ENCODE measurements at regions not wholly inside any gene's neighbourhood (a gene's known extent, or its start where the extent isn't known, plus 50 kb on each side); places are given as distances from the start of the nearest gene placed in this dataset.

DNA sequence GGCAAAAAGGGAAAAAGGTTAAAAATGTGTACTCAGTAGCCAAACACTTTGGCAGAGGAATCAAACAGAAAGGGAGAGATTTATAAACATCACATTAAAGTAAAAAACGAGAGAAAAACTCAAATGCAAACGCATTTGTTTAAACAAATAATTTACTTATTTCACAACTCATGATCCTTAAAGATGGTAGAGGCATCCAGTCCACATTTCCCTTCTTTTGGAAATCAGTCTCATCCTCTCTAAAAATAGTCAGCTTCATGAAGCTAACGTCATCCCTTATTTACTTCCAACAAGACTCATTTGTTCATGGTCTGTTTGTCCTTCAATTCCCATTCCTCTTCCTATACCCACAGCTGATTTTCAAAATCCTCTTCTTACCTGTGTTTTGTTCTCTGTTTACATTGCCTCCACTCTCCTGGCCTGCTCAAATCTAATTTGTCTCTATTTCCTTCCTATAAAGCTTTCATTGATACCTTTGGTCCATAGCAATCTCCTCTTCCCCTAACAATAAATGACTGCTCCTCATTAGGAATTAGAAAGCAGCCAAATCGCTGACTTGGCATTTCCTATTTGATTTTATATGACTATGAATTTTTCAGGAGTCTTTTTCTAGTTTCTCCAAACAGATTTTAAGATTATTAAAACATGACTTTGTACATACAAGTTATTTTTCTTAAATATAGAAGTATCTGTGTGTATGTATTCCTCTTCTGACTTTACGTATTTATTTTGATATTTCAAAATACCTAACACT lies 805.3 kb downstream of the TLE1 start:
- Histone ChIP-seq H2AFZ (no peak overlapping the region), H3K9me2 (replicated peaks; ENCODE audit: insufficient read depth) (no peaks in the 10 kb centered on the region), H3K4me3 (no peak overlapping the region), H3K9me3 (ENCODE audit: low read depth) (no peaks in the 10 kb centered on the region), H3K4me2 (no peak overlapping the region), H3K4me1 (ENCODE audit: insufficient read depth) (no peaks in the 10 kb centered on the region), H3K79me2 (no peaks in the 10 kb centered on the region), H3K27ac (no peak overlapping the region), H3K36me3 (replicated peaks; ENCODE audit: insufficient read depth, low read depth) (no peaks in the 10 kb centered on the region), H3K27me3 (no peaks in the 10 kb centered on the region), H4K20me1 (ENCODE audit: insufficient read depth, poor library complexity, severe bottlenecking) (no peaks in the 10 kb centered on the region)
- DNase-seq (ENCODE audit: low spot score): no peak
- TF ChIP-seq, protein P1, sequence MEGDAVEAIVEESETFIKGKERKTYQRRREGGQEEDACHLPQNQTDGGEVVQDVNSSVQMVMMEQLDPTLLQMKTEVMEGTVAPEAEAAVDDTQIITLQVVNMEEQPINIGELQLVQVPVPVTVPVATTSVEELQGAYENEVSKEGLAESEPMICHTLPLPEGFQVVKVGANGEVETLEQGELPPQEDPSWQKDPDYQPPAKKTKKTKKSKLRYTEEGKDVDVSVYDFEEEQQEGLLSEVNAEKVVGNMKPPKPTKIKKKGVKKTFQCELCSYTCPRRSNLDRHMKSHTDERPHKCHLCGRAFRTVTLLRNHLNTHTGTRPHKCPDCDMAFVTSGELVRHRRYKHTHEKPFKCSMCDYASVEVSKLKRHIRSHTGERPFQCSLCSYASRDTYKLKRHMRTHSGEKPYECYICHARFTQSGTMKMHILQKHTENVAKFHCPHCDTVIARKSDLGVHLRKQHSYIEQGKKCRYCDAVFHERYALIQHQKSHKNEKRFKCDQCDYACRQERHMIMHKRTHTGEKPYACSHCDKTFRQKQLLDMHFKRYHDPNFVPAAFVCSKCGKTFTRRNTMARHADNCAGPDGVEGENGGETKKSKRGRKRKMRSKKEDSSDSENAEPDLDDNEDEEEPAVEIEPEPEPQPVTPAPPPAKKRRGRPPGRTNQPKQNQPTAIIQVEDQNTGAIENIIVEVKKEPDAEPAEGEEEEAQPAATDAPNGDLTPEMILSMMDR (IDR thresholded peaks at IDR 0.05; ENCODE audit: poor library complexity): no peak
- TF ChIP-seq EZH2 (IDR thresholded peaks at IDR 0.05; ENCODE audit: borderline replicate concordance) (no peak), EZH2phosphoT487 (IDR thresholded peaks at IDR 0.05; ENCODE audit: low read depth, severe bottlenecking, unreplicated experiment) (no peak)
- 55% methylated on average over 5 of the region's 5 CpGs for WGBS (ENCODE audit: low lambda C conversion rate, missing lambda C conversion rate)

DNA sequence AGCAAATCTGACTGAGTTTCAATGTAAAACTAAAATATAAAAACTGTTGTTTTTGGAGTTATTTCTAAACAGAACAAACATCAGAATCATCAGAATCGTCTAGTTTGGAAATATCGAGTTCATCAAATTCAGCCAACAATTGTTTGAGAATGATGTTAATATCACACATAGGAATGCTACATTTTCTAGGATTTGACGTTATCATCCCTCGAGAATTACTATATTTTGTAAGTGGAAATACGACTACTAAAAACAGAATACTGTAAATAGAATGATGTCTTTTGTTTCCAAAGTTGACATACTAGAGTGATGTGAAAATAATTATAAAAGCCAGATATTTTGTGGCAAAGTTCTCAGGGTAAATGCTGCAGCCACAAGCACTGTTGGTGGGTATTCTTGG lies 805.9 kb downstream of the TLE1 start:
- 95% methylated on average over 5 of the region's 5 CpGs for WGBS (ENCODE audit: low lambda C conversion rate, missing lambda C conversion rate)
- no peaks in the 10 kb centered on the region for H3K9me3 ChIP-seq (ENCODE audit: low read depth)
- no peaks in the 10 kb centered on the region for H3K9me2 ChIP-seq (replicated peaks; ENCODE audit: insufficient read depth)
- TF ChIP-seq EZH2phosphoT487 (IDR thresholded peaks at IDR 0.05; ENCODE audit: low read depth, severe bottlenecking, unreplicated experiment) (no peak), EZH2 (IDR thresholded peaks at IDR 0.05; ENCODE audit: borderline replicate concordance) (no peak)
- TF ChIP-seq, protein P1 (IDR thresholded peaks at IDR 0.05; ENCODE audit: poor library complexity): no peak
- no peaks in the 10 kb centered on the region for H3K27me3 ChIP-seq
- no peak overlapping the region for H3K4me2 ChIP-seq
- H3K4me1 ChIP-seq (ENCODE audit: insufficient read depth): no peaks in the 10 kb centered on the region
- no peak overlapping the region for H3K4me3 ChIP-seq
- DNase-seq (ENCODE audit: low spot score): no peak
- H4K20me1 ChIP-seq (ENCODE audit: insufficient read depth, poor library complexity, severe bottlenecking): no peaks in the 10 kb centered on the region
- no peak overlapping the region for H3K27ac ChIP-seq
- no peaks in the 10 kb centered on the region for H3K36me3 ChIP-seq (replicated peaks; ENCODE audit: insufficient read depth, low read depth)
- H2AFZ ChIP-seq: no peak overlapping the region
- H3K79me2 ChIP-seq: no peaks in the 10 kb centered on the region

DNA sequence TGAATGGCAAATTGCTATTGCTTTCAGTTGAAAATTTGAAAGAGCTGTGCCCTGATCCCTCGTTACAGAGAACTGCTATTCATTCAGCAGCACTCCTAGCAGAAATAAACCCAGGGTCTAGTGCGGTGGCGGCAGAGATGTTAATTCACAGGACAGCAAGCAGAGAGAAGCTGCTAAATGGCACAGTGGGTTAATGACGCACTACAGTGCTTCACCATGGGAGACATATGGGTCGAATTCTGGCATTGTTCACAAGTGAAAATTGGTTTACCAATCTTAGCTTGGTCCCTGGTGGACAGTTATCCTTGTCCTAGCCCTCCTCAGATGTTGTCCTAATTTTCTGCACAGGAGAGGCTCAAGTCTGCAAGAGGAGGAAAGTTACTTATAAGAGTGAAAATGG lies 807.4 kb downstream of the TLE1 start:
- Histone ChIP-seq H3K27ac (no peak overlapping the region), H3K27me3 (no peaks in the 10 kb centered on the region), H3K9me2 (replicated peaks; ENCODE audit: insufficient read depth) (no peaks in the 10 kb centered on the region), H2AFZ (peak overlapping the region; percentile 20), H3K4me2 (no peak overlapping the region), H3K36me3 (replicated peaks; ENCODE audit: insufficient read depth, low read depth) (no peaks in the 10 kb centered on the region), H3K4me1 (ENCODE audit: insufficient read depth) (no peaks in the 10 kb centered on the region), H3K79me2 (no peaks in the 10 kb centered on the region), H4K20me1 (ENCODE audit: insufficient read depth, poor library complexity, severe bottlenecking) (no peaks in the 10 kb centered on the region), H3K4me3 (no peak overlapping the region), H3K9me3 (ENCODE audit: low read depth) (no peaks in the 10 kb centered on the region)
- DNase-seq (ENCODE audit: low spot score): no peak
- WGBS (ENCODE audit: low lambda C conversion rate, missing lambda C conversion rate): 40% methylated on average over 5 of the region's 5 CpGs
- TF ChIP-seq EZH2phosphoT487 (IDR thresholded peaks at IDR 0.05; ENCODE audit: low read depth, severe bottlenecking, unreplicated experiment): no peak
- TF ChIP-seq EZH2 (IDR thresholded peaks at IDR 0.05; ENCODE audit: borderline replicate concordance): no peak
- TF ChIP-seq, protein P1 (IDR thresholded peaks at IDR 0.05; ENCODE audit: poor library complexity): no peak

All from hepatocyte (in vitro differentiated cells).